K562 (cell line): ENCODE measurements at regions not wholly inside any gene's neighbourhood (a gene's known extent, or its start where the extent isn't known, plus 50 kb on each side); places are given as distances from the start of the nearest gene placed in this dataset.

Experiments
- ATAC-seq: fragments of 200-7000 bp; cut with Tn5 transposase; 3 replicates; pipeline ENCODE4 v1.9.1; 2020; ENCODE audit warnings: moderate library complexity
- BruUV-seq: library from RNA; stranded (reverse); fragments of 400-500 nt; replicated peaks from 2 replicates; lab custom pipeline; 2021; lab: Mats Ljungman, UMichigan
- CTCF ChIA-PET: fragments of 300-600 bp; formaldehyde crosslinking; extraction: SDS; loops from one replicate; lab custom pipeline; 2021; ENCODE audit warnings: low intra/inter-chr PET ratio; lab: Yijun Ruan, JAX
- POLR2A ChIA-PET: fragments of 300-600, 350-650 bp; sonication (Branson Sonifier 250); formaldehyde crosslinking; extraction: SDS; loops from one replicate; lab custom pipeline; 2021; ENCODE audit warnings: antibody characterized with exemption, inconsistent platforms; lab: Yijun Ruan, JAX
- DNase-seq, 4 experiments: peaks; one replicate each; pipeline versions ENCODE4 v3.0.0 to v3.0.0-alpha.2; 2011 to 2018; ENCODE audit warnings: low spot score in 3 of 4, mixed read lengths in 3 of 4; ENCODE audit errors: extremely low read depth in 1 of 4
- FAIRE-seq: peaks from 2 replicates; lab custom pipeline; 2011; peaks lifted over from hg19 to GRCh38; lab: Jason Lieb, UNC
- H2AFZ ChIP-seq: 2 replicates; pipeline ENCODE4 v1.6.0; 2011; ENCODE audit warnings: low read depth, low read length, control low read depth, inconsistent platforms
- H3K27ac ChIP-seq: fragments of 200-600 bp; 3 replicates; pipeline ENCODE4 v1.8.0; 2011; ENCODE audit warnings: low read depth, mild to moderate bottlenecking, control low read depth, inconsistent platforms, low read length, moderate library complexity, mixed read lengths; ENCODE audit errors: extremely low read depth
- H3K27me3 ChIP-seq, 2 experiments: fragments of 300-600 bp in 1 of 2; 2 replicates in 1 of 2; 3 replicates in 1 of 2; pipeline versions ENCODE4 v1.6.0 to v1.8.0; 2011; ENCODE audit warnings: inconsistent platforms in 2 of 2, low read length in 2 of 2, mild to moderate bottlenecking in 1 of 2, mixed read lengths in 1 of 2, moderate library complexity in 1 of 2; ENCODE audit not compliant: control insufficient read depth in 2 of 2, insufficient read depth in 2 of 2
- H3K36me3 ChIP-seq: fragments of 300-600 bp; 3 replicates; pipeline ENCODE4 v1.8.0; 2011; ENCODE audit warnings: mild to moderate bottlenecking, low read length, inconsistent platforms; ENCODE audit not compliant: control insufficient read depth, insufficient read depth
- H3K4me1 ChIP-seq, 2 experiments: fragments of 200-600 bp in 1 of 2; replicated peaks in 1 of 2; 2 replicates in 1 of 2; 3 replicates in 1 of 2; pipeline versions ENCODE4 v1.5.1 to v1.8.0; 2011; ENCODE audit warnings: inconsistent platforms in 2 of 2, low read length in 2 of 2, mild to moderate bottlenecking in 1 of 2, mixed read lengths in 1 of 2, moderate library complexity in 1 of 2; ENCODE audit not compliant: control insufficient read depth in 2 of 2, insufficient read depth in 2 of 2
- H3K4me2 ChIP-seq: 2 replicates; pipeline ENCODE4 v1.6.1; 2011; ENCODE audit warnings: low read length, control low read depth, inconsistent platforms, mixed read lengths; ENCODE audit not compliant: insufficient read depth
- H3K4me3 ChIP-seq: fragments of 200-600 bp; sonication (generic), shearing (Covaris generic); 2 replicates; pipeline ENCODE4 v1.5.1; 2016; ENCODE audit warnings: control low read depth, inconsistent platforms
- H3K79me2 ChIP-seq: fragments of 200-600 bp; 3 replicates; pipeline ENCODE4 v1.8.0; 2011; ENCODE audit warnings: low read length, inconsistent platforms; ENCODE audit not compliant: control insufficient read depth, insufficient read depth
- H3K9ac ChIP-seq, 2 experiments: 2 replicates each; pipeline versions ENCODE4 v1.6.0 to v1.6.1; 2011; ENCODE audit warnings: low read depth in 2 of 2, low read length in 2 of 2, control low read depth in 1 of 2, inconsistent platforms in 1 of 2, mild to moderate bottlenecking in 1 of 2, mixed read lengths in 1 of 2; ENCODE audit not compliant: insufficient read depth in 1 of 2
- H3K9me1 ChIP-seq: one replicate; pipeline ENCODE4 v1.6.0; 2011; ENCODE audit warnings: inconsistent platforms, mild to moderate bottlenecking, low read length, moderate library complexity; ENCODE audit not compliant: control insufficient read depth, insufficient read depth
- H3K9me3 ChIP-seq: replicated peaks from 2 replicates; pipeline ENCODE4 v1.5.1; 2011; ENCODE audit warnings: low read depth, low read length, inconsistent platforms; ENCODE audit not compliant: control insufficient read depth, insufficient read depth
- H4K20me1 ChIP-seq: replicated peaks from 2 replicates; pipeline ENCODE4 v1.6.1; 2011; ENCODE audit warnings: low read length, inconsistent platforms, mixed read lengths; ENCODE audit not compliant: control insufficient read depth, insufficient read depth
- HNRNPUL1 ChIP-seq: fragments of 200-400 bp; formaldehyde crosslinking; IDR thresholded peaks from 2 replicates; pipeline ENCODE4 v1.6.1; 2017; ENCODE audit warnings: low read length
- KDM2B ChIP-seq: fragments of 250-450 bp; sonication (Bioruptor Pico); IDR thresholded peaks from 2 replicates; pipeline ENCODE4 v1.8.0; 2021; ENCODE audit warnings: mild to moderate bottlenecking, moderate library complexity
- RAD21 ChIP-seq, 2 experiments: fragments of 250-450 bp in 1 of 2; fragments of 450-650 bp in 1 of 2; sonication (Bioruptor Pico) in 1 of 2; formaldehyde crosslinking in 1 of 2; IDR thresholded peaks in 1 of 2; conservative IDR thresholded peaks in 1 of 2; 2 replicates each; pipeline versions ENCODE4 v1.4.0 to v1.8.0; 2020 to 2022; ENCODE audit warnings: mild to moderate bottlenecking in 2 of 2, moderate library complexity in 1 of 2
- ZFX ChIP-seq: sonication (generic); formaldehyde crosslinking; IDR thresholded peaks from 2 replicates; pipeline ENCODE4 v1.8.0; 2022; ENCODE audit warnings: mild to moderate bottlenecking, missing genetic modification reagents, moderate library complexity
- ZNF184 ChIP-seq: sonication (generic); formaldehyde crosslinking; IDR thresholded peaks from 2 replicates; pipeline ENCODE4 v1.5.0; 2020; ENCODE audit warnings: missing genetic modification reagents
- ZNF311 ChIP-seq: fragments of 250-450 bp; sonication (Bioruptor Pico); IDR thresholded peaks from 2 replicates; pipeline ENCODE4 v1.4.0; 2020; ENCODE audit warnings: mild to moderate bottlenecking, moderate library complexity
- ZNF785 ChIP-seq: fragments of 250-450 bp; sonication (Bioruptor Pico); IDR thresholded peaks from 2 replicates; pipeline ENCODE4 v1.4.0; 2020; ENCODE audit warnings: mild to moderate bottlenecking
- WGBS: fragments of 100-300 bp; shearing (Covaris generic); methylation state at CpG from one replicate; pipeline ENCODE4 v1.1.6; 2016; ENCODE audit warnings: low coverage, mixed read lengths; ENCODE audit not compliant: insufficient coverage; ENCODE audit errors: missing lambda C conversion rate; 5-methylcytosine and 5-hydroxymethylcytosine counted together
- in situ Hi-C: fragments of 300-500 bp; cut with MboI; formaldehyde crosslinking; loops from 4 replicates; pipeline ENCODE4 v1.15.0; 2018; ENCODE audit warnings: inconsistent platforms, mixed read lengths
- intact Hi-C: fragments of 100-400 bp; cut with micrococcal nuclease; formaldehyde crosslinking; loops from 2 replicates; pipeline ENCODE4 v1.14.2; 2022

DNA sequence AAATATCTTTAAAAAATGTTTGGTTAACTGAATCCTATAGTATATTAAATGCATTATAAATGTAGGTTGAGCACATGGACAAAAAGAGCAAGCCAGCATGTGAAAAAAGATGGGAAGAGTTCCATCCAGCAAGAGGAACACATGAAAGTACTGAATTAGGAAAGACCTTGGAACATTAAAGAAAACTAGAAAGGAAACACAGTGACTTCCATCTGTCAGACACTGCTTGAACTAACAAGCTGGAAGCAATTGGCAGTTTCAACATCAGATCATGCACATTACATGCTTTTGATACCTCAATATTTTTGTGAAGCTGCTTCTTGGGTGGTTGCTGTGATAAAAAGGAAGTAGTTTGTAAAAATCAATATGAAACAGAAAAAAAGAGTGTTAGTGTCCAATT, 626.8 kb upstream of the GNPDA2 start:
- BruUV-seq, result no TSS peak
- ChIA-PET CTCF (no interaction called here), POLR2A (no interaction called here)
- Histone ChIP-seq H3K4me1 (no peaks in the 10 kb centered on the region), H2AFZ (no peak overlapping the region), H3K36me3 (no peaks in the 10 kb centered on the region), H3K9me1 (no peaks in the 10 kb centered on the region), H3K27ac (no peak overlapping the region), H3K27me3 (no peaks in the 10 kb centered on the region), H3K9me3 (no peaks in the 10 kb centered on the region), H4K20me1 (no peaks in the 10 kb centered on the region), H3K79me2 (no peaks in the 10 kb centered on the region), H3K4me2 (no peak overlapping the region), H3K9ac (no peak overlapping the region), H3K4me3 (no peak overlapping the region)
- in situ Hi-C loops (no loop called here), intact Hi-C loops (no loop called here)
- ATAC-seq (no peak), FAIRE-seq (no peak), DNase-seq (no peak)
- TF ChIP-seq ZNF311 (CRISPR knock-in tag) (no peak), HNRNPUL1 (no peak), RAD21 (CRISPR knock-in tag; conservative IDR thresholded peaks at IDR 0.05 in 1 of 2, IDR thresholded peaks at IDR 0.05 in 1 of 2) (no peak), ZNF785 (CRISPR knock-in tag) (no peak)

DNA sequence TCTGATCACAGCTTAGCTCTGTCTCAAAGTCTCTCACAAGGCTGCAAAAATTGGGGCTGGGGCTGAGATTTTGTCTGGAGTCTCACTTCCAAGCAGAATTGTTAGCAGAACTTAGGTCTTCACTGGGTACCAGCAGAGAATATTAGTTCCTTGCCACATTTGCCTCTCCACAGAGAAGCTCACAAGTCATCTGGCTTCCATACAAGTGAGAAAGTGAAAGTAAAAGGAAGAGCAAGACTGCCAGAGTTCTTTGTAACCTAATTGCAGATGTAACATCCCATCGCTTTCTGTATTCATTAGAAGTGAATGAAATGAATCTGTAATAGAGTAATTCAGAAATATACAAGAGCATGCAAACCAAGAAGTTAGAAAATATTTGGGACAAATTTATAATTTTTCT, 624.1 kb upstream of the GNPDA2 start:
- no peaks in the 10 kb centered on the region for H3K36me3 ChIP-seq
- in situ Hi-C loops (no loop called here), intact Hi-C loops (no loop called here)
- ChIA-PET POLR2A (no interaction called here), CTCF (no interaction called here)
- no peak for TF ChIP-seq ZFX (CRISPR knock-in tag)
- no peak for TF ChIP-seq KDM2B (CRISPR knock-in tag)
- TF ChIP-seq ZNF184 (CRISPR knock-in tag), result no peak
- no peaks in the 10 kb centered on the region for H4K20me1 ChIP-seq
- no peak overlapping the region for H3K27ac ChIP-seq
- no peak overlapping the region for H3K9ac ChIP-seq
- no peak overlapping the region for H2AFZ ChIP-seq
- no peaks in the 10 kb centered on the region for H3K9me1 ChIP-seq
- H3K4me3 ChIP-seq, result no peak overlapping the region
- ATAC-seq (no peak), DNase-seq (no peak), FAIRE-seq (no peak)
- H3K4me2 ChIP-seq, result no peak overlapping the region
- H3K4me1 ChIP-seq, result no peaks in the 10 kb centered on the region
- WGBS, result 0% methylated on average over 1 of the region's 1 CpG
- H3K27me3 ChIP-seq, result no peaks in the 10 kb centered on the region
- BruUV-seq, result no TSS peak
- no peaks in the 10 kb centered on the region for H3K79me2 ChIP-seq
- no peaks in the 10 kb centered on the region for H3K9me3 ChIP-seq
